ENCODE measurements at regions not wholly inside any gene's neighbourhood (a gene's known extent, or its start where the extent isn't known, plus 50 kb on each side); places are given as distances from the start of the nearest gene placed in this dataset.

- no peak for TF ChIP-seq YY1 (IDR thresholded peaks at IDR 0.05; ENCODE audit: insufficient read depth, insufficient read length)
- no peak for TF ChIP-seq SUZ12 (IDR thresholded peaks at IDR 0.05; ENCODE audit: extremely low read depth, insufficient read depth, insufficient read length)
- no peak for TF ChIP-seq ZNF274 (IDR thresholded peaks at IDR 0.05; ENCODE audit: low read depth, low read length)
Measured at GRCh38 chr7:156050636-156051569, 238.6 kb upstream of the SHH start.
